H1 (cell line): ENCODE measurements at regions not wholly inside any gene's neighbourhood (a gene's known extent, or its start where the extent isn't known, plus 50 kb on each side); places are given as distances from the start of the nearest gene placed in this dataset.

ENCODE experiments used
- CTCF ChIA-PET: fragments of 300-600 bp; sonication (Branson Sonifier 250); formaldehyde crosslinking; loops from one replicate; lab custom pipeline; 2021; ENCODE audit not compliant: partially characterized antibody; lab: Charles Lee
- POLR2A ChIA-PET: fragments of 300-600 bp; sonication (Branson Sonifier 250); formaldehyde crosslinking; loops from one replicate; lab custom pipeline; 2021; ENCODE audit warnings: inconsistent platforms; ENCODE audit not compliant: partially characterized antibody; lab: Charles Lee
- DNase-seq, 2 experiments: peaks; one replicate each; pipeline versions ENCODE4 v3.0.0 to v3.0.0-alpha.2; 2010 to 2022; ENCODE audit warnings: low spot score in 2 of 2, low read depth in 1 of 2, mixed read lengths in 1 of 2
- FAIRE-seq: peaks from 2 replicates; lab custom pipeline; 2011; peaks lifted over from hg19 to GRCh38; lab: Jason Lieb, UNC
- H2AFZ ChIP-seq: 2 replicates; pipeline ENCODE4 v1.8.1; 2012; ENCODE audit warnings: low read length, inconsistent platforms
- H2AK5ac ChIP-seq: 2 replicates; pipeline ENCODE4 v1.6.1; 2013; ENCODE audit warnings: low read depth, low read length
- H2BK120ac ChIP-seq: replicated peaks from 2 replicates; pipeline ENCODE3; 2013; ENCODE audit warnings: low read depth, low read length, inconsistent platforms
- H2BK12ac ChIP-seq: 2 replicates; pipeline ENCODE4 v1.6.1; 2013; ENCODE audit warnings: low read depth, low read length
- H2BK15ac ChIP-seq: 2 replicates; pipeline ENCODE4 v1.6.1; 2013; ENCODE audit warnings: low read length
- H2BK20ac ChIP-seq: 2 replicates; pipeline ENCODE4 v1.6.1; 2013; ENCODE audit warnings: low read length
- H2BK5ac ChIP-seq: 2 replicates; pipeline ENCODE4 v1.6.1; 2013; ENCODE audit warnings: low read depth, low read length
- H3K14ac ChIP-seq: 2 replicates; pipeline ENCODE4 v1.6.1; 2013; ENCODE audit warnings: inconsistent platforms; ENCODE audit not compliant: insufficient read length
- H3K18ac ChIP-seq: 2 replicates; pipeline ENCODE4 v1.6.1; 2013; ENCODE audit warnings: low read length; ENCODE audit errors: extremely low read depth
- H3K23ac ChIP-seq: 2 replicates; pipeline ENCODE4 v1.6.1; 2013; ENCODE audit warnings: inconsistent platforms; ENCODE audit not compliant: insufficient read length
- H3K23me2 ChIP-seq: 2 replicates; pipeline ENCODE4 v1.6.1; 2013; ENCODE audit warnings: low read depth, low read length
- H3K27ac ChIP-seq: 2 replicates; pipeline ENCODE4 v1.6.1; 2011; ENCODE audit warnings: low read depth, low read length, inconsistent platforms
- H3K27me3 ChIP-seq, 4 experiments: replicated peaks in 1 of 4; 1 replicate in 1 of 4; 2 replicates in 3 of 4; pipeline versions ENCODE4 v1.6.1 to v1.8.1; 2011 to 2013; ENCODE audit warnings: low read length in 3 of 4, mild to moderate bottlenecking in 3 of 4, inconsistent platforms in 2 of 4, mixed read lengths in 2 of 4, moderate library complexity in 1 of 4; ENCODE audit not compliant: control insufficient read depth in 3 of 4, insufficient read depth in 3 of 4; ENCODE audit errors: extremely low read depth in 1 of 4
- H3K36me3 ChIP-seq, 4 experiments: 2 replicates each; pipeline versions ENCODE4 v1.6.1 to v1.8.1; 2011 to 2013; ENCODE audit warnings: mild to moderate bottlenecking in 4 of 4, low read length in 3 of 4, moderate library complexity in 2 of 4, control low read depth in 1 of 4, inconsistent platforms in 1 of 4; ENCODE audit not compliant: insufficient read depth in 4 of 4, control insufficient read depth in 2 of 4
- H3K4ac ChIP-seq: replicated peaks from 2 replicates; pipeline ENCODE3; 2013; ENCODE audit warnings: low read length, low read depth, mixed read lengths, inconsistent platforms; ENCODE audit not compliant: insufficient read length
- H3K4me1 ChIP-seq, 4 experiments: replicated peaks in 1 of 4; 1 replicate in 1 of 4; 2 replicates in 3 of 4; pipeline versions ENCODE4 v1.6.1 to v1.8.1; 2011 to 2013; ENCODE audit warnings: low read length in 3 of 4, inconsistent platforms in 2 of 4, mixed read lengths in 1 of 4; ENCODE audit not compliant: insufficient read depth in 4 of 4, control insufficient read depth in 3 of 4
- H3K4me2 ChIP-seq, 2 experiments: 2 replicates each; pipeline versions ENCODE4 v1.6.1 to v1.8.1; 2011 to 2013; ENCODE audit warnings: low read depth in 2 of 2, low read length in 2 of 2, control low read depth in 1 of 2, inconsistent platforms in 1 of 2, mild to moderate bottlenecking in 1 of 2; ENCODE audit not compliant: insufficient read depth in 1 of 2
- H3K4me3 ChIP-seq, 4 experiments: fragments of 200-600, 300-600 bp in 1 of 4; sonication (generic), shearing (Covaris generic), sonication (Bioruptor Twin) in 1 of 4; 2 replicates each; pipeline versions ENCODE4 v1.5.1 to v1.8.1; 2011 to 2016; ENCODE audit warnings: low read length in 4 of 4, low read depth in 3 of 4, control low read depth in 2 of 4, inconsistent platforms in 2 of 4, mild to moderate bottlenecking in 2 of 4, mixed read lengths in 1 of 4, moderate library complexity in 1 of 4; ENCODE audit not compliant: insufficient read depth in 2 of 4; ENCODE audit errors: extremely low read depth in 1 of 4
- H3K56ac ChIP-seq: replicated peaks from 2 replicates; pipeline ENCODE3; 2013; ENCODE audit warnings: low read depth, mild to moderate bottlenecking, mixed read lengths, low read length, inconsistent platforms; ENCODE audit not compliant: insufficient read length
- H3K79me1 ChIP-seq: 2 replicates; pipeline ENCODE4 v1.6.1; 2013; ENCODE audit warnings: low read depth, low read length, control low read depth
- H3K79me2 ChIP-seq, 2 experiments: 2 replicates each; pipeline versions ENCODE4 v1.6.1 to v1.8.1; 2012 to 2013; ENCODE audit warnings: low read length in 2 of 2, mild to moderate bottlenecking in 2 of 2, inconsistent platforms in 1 of 2; ENCODE audit not compliant: insufficient read depth in 2 of 2, control insufficient read depth in 1 of 2
- H3K9ac ChIP-seq, 4 experiments: replicated peaks in 1 of 4; 1 replicate in 1 of 4; 2 replicates in 3 of 4; pipeline versions ENCODE4 v1.6.1 to v1.8.1; 2011 to 2013; ENCODE audit warnings: low read depth in 3 of 4, low read length in 3 of 4, control low read depth in 2 of 4, mild to moderate bottlenecking in 2 of 4, moderate library complexity in 2 of 4, inconsistent platforms in 1 of 4; ENCODE audit errors: extremely low read depth in 1 of 4
- H3K9me3 ChIP-seq, 2 experiments: 2 replicates each; pipeline versions ENCODE4 v1.6.1 to v1.8.1; 2012 to 2013; ENCODE audit warnings: mild to moderate bottlenecking in 2 of 2, moderate library complexity in 2 of 2, control low read depth in 1 of 2, inconsistent platforms in 1 of 2, low read depth in 1 of 2, low read length in 1 of 2, mixed read lengths in 1 of 2; ENCODE audit not compliant: insufficient read depth in 2 of 2
- H4K20me1 ChIP-seq, 2 experiments: replicated peaks in 1 of 2; 2 replicates each; pipeline versions ENCODE3 to v1.8.1; 2011 to 2013; ENCODE audit warnings: inconsistent platforms in 2 of 2, low read length in 2 of 2, mild to moderate bottlenecking in 1 of 2; ENCODE audit not compliant: insufficient read depth in 2 of 2, control insufficient read depth in 1 of 2
- H4K5ac ChIP-seq: 2 replicates; pipeline ENCODE4 v1.6.1; 2013; ENCODE audit warnings: low read length, low read depth, mixed read lengths, inconsistent platforms; ENCODE audit not compliant: insufficient read length
- H4K8ac ChIP-seq: 2 replicates; pipeline ENCODE4 v1.8.0; 2013; ENCODE audit warnings: mild to moderate bottlenecking, moderate library complexity, low read length, inconsistent platforms; ENCODE audit not compliant: insufficient read depth; ENCODE audit errors: extremely low read depth
- H4K91ac ChIP-seq: replicated peaks from 2 replicates; pipeline ENCODE3; 2013; ENCODE audit warnings: low read length, mixed read lengths, inconsistent platforms; ENCODE audit not compliant: insufficient read length
- ASH2L ChIP-seq: fragments of 200-600, 300-600 bp; sonication (generic); IDR thresholded peaks from one replicate; pipeline ENCODE4 v1.7.1; 2017; ENCODE audit warnings: low read length
- EGR1 ChIP-seq: IDR thresholded peaks from 2 replicates; pipeline ENCODE4 v1.6.1; 2011; ENCODE audit warnings: low read depth, low read length, borderline replicate concordance
- EZH2 ChIP-seq: fragments of 200-600 bp; sonication (generic); IDR thresholded peaks from 2 replicates; pipeline ENCODE4 v1.7.1; 2012; ENCODE audit warnings: low read depth, mild to moderate bottlenecking, moderate library complexity, low read length, inconsistent platforms; ENCODE audit not compliant: severe bottlenecking
- PHF8 ChIP-seq: fragments of 200-600 bp; sonication (generic); conservative IDR thresholded peaks from 2 replicates; pipeline ENCODE4 v1.7.1; 2012; ENCODE audit warnings: low read depth, mild to moderate bottlenecking, inconsistent platforms, low read length, moderate library complexity
- POLR2AphosphoS5 ChIP-seq: IDR thresholded peaks from 2 replicates; pipeline ENCODE4 v1.6.1; 2011; ENCODE audit warnings: low read depth, low read length
- SP2 ChIP-seq: IDR thresholded peaks from 2 replicates; pipeline ENCODE4 v1.6.1; 2012; ENCODE audit warnings: mild to moderate bottlenecking, low read length, inconsistent platforms
- WGBS, 2 experiments: shearing (Covaris generic) in 1 of 2; methylation state at CpG; one replicate each; pipeline versions ENCODE4 v1.1.6 to v1.1.7; 2013 to 2015; ENCODE audit warnings: low lambda C conversion rate in 2 of 2, mixed read lengths in 2 of 2, inconsistent platforms in 1 of 2, low coverage in 1 of 2, missing lambda C conversion rate in 1 of 2; ENCODE audit not compliant: insufficient replicate concordance in 2 of 2, insufficient coverage in 1 of 2, insufficient read length in 1 of 2; ENCODE audit errors: extremely low coverage in 1 of 2, missing lambda C conversion rate in 1 of 2; 5-methylcytosine and 5-hydroxymethylcytosine counted together

GRCh38 chr20:56871691-56872090 lies 242.6 kb downstream of the TFAP2C start:
- Histone ChIP-seq H3K79me2 (no peaks in the 10 kb centered on the region), H2BK20ac (no peak overlapping the region), H3K4me3 (no peak overlapping the region), H3K27ac (no peak overlapping the region), H2BK120ac (no peak overlapping the region), H2AFZ (no peak overlapping the region), H3K23ac (no peak overlapping the region), H2AK5ac (no peak overlapping the region), H3K23me2 (no peaks in the 10 kb centered on the region), H2BK12ac (no peak overlapping the region), H3K56ac (no peak overlapping the region), H3K14ac (no peak overlapping the region), H3K9me3 (no peaks in the 10 kb centered on the region), H3K4me1 (peaks cover 0 to 9% (median 0%) of the 10 kb centered on the region in 4 experiments; a peak in 1 of 7 replicates), H2BK5ac (no peak overlapping the region), H3K18ac (no peak overlapping the region), H3K36me3 (no peaks in the 10 kb centered on the region), H3K9ac (no peak overlapping the region), H3K4me2 (no peak overlapping the region), H3K4ac (no peak overlapping the region), H3K79me1 (no peaks in the 10 kb centered on the region), H4K8ac (no peak overlapping the region), H4K91ac (no peak overlapping the region), H3K27me3 (no peaks in the 10 kb centered on the region; a peak in 3 of 7 replicates), H4K20me1 (no peaks in the 10 kb centered on the region), H4K5ac (no peak overlapping the region), H2BK15ac (no peak overlapping the region)
- 88% methylated on average over 11 of the region's 11 CpGs; no CpG with 5 or more reads in 1 of the 2 experiments for WGBS, 2 experiments
- TF ChIP-seq EZH2 (no peak), POLR2AphosphoS5 (no peak), SP2 (no peak), EGR1 (no peak), ASH2L (no peak), PHF8 (no peak)
- CTCF ChIA-PET, result interaction anchor here (1.5 kb wide), 1 partner anchor 11 kb away, joined by 3 read pairs; no protein-coding TSS in a partner anchor
- DNase-seq (no peak), FAIRE-seq (no peak)
- POLR2A ChIA-PET, result no interaction called here
